Astrocyte of the hippocampus (primary cell): ENCODE measurements at regions not wholly inside any gene's neighbourhood (a gene's known extent, or its start where the extent isn't known, plus 50 kb on each side); places are given as distances from the start of the nearest gene placed in this dataset.

Source experiments
- DNase-seq: peaks from one replicate; pipeline ENCODE4 v3.0.0; 2011; ENCODE audit warnings: low read depth, low spot score

- no peak for DNase-seq
Measured at GRCh38 chr2:42856106-42856860, 63.9 kb upstream of the HAAO start.

GRCh38 chr2:42855221-42855970 lies 63.0 kb upstream of the HAAO start:
- DNase-seq, result no peak

DNA sequence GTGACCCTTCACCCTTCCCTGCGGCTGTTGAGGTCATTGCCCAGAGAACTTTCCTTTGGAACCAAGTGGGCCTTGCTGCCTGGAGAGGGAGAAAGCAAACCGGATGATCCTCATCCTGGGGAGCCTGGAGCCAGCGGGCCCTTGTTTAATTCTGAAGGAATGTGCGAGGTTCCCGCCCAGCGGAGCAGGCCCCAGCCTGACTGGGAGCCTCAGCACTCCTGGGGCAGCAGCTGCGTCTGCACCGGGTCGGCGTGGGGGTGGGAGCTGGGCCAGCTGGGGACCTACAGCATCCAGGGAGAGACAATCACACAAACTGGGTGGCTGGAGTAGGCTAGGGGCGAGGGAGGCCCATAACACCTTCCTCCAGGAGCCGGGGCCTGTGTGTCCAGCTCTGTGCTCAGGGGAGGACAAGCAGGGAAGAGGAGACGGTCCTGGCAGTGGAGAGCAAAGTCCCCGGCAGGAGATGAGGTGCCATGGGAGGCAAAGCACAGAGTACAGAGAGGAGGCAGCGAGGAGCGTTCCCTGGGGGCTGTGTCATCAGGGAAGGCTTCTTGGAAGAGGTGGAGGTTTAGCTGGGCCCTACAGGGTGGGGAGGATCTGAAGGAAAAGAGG lies 61.9 kb upstream of the HAAO start:
- no peak for DNase-seq

- DNase-seq, result no peak
Measured at GRCh38 chr2:42853549-42854206, 61.3 kb upstream of the HAAO start.

DNA sequence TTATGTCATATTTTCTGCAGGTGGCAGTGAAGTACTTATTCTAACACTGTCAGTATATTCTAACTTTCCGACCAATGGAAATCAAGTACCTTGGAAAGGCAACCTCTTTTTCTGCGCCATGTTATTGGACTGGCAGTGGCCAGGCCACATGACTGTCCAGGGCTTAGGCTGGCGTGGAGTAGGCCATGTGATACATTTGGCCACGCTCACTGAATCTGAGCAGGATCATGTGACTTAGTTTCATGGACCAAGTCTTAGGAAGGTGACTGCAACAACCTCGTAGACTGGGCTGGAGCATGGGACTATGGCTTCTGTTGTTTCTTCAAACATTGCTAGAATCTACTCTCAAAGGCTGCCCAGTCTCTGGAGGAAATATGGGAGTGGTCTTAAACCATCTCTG lies 60.4 kb upstream of the HAAO start:
- no peak for DNase-seq

GRCh38 chr2:42851740-42852250 lies 59.4 kb upstream of the HAAO start:
- no peak for DNase-seq

GRCh38 chr2:42851186-42851585 lies 58.8 kb upstream of the HAAO start:
- no peak for DNase-seq

DNA sequence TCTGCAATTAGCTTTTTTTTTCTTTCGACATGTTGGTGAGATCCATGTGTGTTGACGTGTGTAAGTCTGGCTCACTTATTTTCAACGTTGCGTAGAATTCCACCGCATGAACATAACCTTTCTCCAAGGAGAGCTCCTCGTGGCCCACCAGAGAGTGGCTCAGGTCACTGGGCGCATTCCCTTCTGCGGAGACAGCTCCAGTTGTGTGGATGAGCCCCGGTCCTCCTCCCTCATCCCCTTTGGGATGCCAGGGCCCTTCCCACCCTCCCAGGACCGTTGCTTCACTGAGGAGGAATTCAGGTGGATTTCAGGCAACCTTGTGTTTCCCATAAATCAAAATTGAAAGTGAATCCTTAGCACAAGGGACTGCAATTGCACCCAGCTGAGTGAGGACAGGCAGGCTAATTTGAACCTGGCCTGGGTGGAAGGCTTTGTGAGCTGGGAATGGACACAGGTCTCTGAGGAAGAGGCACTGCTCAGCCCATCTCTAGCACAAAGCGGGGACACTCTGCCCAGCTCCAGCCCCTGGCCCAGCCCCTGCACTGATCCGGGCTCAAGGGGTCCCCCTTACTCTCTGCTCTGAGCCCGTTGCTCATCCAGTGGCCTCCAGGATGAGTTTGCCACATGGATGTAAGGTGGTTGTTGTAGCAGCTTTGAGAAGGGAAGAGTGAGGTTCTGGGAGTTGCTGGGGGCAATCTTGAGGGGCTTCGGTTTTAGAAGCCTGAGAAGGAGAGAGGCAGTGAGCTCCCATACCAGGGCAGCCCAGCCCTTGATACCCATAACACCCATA lies 57.8 kb upstream of the HAAO start:
- no peak for DNase-seq

DNA sequence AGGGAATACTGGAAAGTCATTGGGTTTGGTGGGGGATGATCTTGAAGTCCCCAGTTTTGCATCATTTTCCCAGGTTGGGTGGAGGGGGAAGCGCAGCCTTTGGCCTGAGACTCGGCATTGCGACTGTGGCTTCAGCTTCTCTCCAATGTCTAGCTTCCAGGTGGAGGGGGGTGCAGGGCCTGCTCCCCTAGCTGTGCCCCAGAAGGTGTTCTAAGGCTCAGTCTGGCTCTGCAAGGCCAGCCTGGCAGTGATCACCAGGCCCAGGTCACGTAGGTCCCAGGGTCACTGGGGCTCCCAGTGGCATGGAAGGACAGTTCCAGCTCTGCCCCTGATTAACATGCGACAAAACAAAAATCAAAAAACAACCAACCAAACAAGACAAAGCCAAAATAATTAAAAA lies 56.9 kb upstream of the HAAO start:
- no peak for DNase-seq

DNA sequence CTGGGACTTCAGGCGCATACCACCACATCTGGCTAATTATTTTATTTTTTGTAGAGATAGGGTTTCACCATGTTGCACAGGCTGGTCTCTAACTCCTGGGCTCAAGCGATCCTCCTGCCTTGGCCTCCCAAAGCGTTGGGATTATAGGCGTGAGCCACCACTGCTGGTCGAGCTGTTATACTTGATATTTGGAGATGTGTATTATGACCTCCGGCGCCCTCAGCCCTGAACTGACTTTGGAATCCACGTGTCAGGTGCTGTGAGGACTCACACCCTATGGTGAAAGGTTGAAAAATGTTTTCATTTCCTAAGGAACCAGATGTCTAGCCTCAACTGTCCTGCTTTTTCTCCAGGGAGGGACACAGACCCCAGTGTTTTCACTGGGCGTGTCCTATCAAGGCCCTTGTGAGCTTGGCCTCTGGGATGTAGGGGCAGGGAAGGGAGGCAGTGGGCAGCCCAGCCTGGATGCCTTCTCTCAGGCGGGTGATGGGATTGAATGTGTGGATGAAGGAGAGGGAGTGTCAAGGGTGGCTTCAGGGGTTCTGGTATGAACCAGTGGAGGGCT lies 56.4 kb upstream of the HAAO start:
- no peak for DNase-seq

DNA sequence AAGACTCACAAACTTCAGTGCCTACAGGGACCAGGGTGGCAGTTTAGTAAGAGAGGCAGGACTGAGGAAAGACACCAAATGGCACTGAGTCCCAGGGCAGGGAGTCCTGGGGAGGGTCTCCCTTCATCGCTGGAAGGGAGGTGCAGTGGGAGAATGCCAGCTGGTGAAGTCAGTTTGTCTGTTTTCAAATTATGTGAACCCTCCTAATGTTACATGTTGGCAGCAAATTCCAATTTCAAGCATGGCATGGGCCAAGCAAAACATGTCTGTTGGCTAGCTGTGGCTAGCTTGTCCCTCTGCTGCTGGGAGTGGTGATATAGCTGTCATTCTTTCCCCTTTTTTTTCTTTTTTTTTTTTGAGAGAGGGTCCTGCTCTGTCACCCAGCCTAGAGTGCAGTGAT lies 55.9 kb upstream of the HAAO start:
- DNase-seq, result peak; percentile 64

GRCh38 chr2:42847596-42848151 lies 55.3 kb upstream of the HAAO start:
- DNase-seq, result no peak

DNA sequence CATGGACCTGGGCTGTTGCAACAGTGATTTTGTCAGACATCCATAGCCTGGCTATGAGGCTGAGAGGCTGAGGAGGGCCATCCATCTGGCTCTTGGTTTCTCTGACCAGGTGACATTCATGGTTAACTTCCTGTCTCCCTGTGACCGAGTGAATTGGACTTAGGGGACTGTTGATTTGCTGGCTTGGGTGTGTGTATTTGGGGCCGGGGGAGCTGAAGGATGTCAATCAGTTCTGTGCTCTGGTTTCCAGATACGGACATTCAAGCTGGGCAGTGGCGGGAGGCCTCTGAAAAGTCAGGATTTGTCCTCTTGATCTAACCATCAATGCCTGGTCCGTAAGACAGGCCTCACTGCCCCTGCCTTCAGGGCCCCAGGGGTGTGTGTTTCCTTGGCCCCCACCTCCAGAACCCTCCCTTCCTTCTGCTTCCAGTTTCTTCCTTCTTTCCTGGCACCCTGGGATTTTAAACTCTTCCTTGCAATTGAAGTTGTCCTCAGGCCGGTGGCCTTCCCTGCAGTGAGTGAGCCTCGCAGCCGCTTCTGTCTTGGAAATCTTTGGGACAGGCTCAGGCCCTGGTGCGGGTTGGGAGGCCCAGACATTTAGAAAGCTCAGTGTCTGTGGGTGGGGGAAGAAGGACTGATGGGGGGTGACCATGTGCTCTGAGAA lies 54.7 kb upstream of the HAAO start:
- no peak for DNase-seq

DNA sequence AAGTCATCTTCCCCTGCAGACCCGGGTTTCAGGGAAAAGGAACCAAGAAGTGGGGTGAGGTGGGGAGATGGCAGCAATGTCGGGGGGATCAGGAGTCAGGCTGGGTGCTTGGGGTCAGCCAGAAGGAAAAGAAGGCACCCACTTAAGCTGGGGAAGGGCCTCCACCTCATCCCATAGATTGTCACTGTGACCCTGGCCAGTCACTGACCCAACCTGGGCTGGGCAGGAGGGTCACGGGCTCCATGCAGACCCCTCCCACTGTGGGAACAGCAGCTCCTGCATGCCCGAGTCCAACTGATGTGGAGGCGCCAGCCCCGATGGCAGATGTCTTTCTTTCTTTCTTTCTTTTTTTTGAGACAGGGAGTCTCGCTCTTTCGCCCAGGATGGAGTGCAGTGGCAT lies 53.6 kb upstream of the HAAO start:
- no peak for DNase-seq

DNA sequence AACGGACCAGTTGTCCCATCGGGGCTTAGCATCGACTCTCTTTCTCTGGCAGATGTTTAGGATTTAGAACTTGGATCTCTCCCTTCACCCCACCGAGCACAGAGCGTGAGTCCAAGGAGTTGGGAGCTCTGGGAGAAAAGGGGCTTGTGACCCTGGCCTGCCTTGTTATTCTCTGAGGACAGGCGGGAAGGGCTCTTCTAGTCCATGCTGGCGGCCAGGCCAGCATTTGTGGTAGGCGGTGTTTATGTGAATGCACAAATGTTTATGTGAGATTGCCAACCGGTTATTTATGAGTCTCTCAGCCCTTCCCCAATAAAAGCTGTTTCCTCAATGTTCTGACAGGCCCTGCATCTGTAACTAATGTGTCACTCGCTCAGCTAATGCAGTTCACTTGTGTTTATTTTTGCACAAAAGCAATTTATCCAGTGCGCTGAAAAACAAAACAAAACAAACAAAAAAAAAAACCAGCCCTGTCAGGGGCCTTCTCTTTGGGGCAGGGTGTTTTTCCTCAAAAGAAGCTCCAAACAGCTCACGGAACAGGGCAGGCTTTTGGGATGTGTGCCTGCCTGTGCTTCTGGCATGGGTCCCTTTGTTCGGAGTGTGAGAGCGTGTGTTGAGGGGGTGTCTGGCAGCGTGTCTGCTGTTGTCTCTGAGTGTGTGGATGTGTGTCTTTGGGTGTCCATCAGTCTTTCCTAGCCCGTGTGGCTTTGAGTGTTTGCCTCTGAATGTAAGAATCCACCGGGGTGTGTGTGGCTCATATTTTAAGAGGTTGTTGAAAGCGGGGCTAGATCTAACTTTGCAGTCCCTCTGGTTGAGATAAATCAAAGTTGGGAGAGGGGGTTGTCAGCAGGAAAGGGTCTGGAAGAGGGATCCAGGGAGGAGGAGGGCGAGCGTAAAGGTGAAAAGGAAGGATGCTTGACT lies 52.8 kb upstream of the HAAO start:
- peak; percentile 55 for DNase-seq

- DNase-seq, result no peak
Measured at GRCh38 chr2:42844366-42844765, 52.0 kb upstream of the HAAO start.

DNA sequence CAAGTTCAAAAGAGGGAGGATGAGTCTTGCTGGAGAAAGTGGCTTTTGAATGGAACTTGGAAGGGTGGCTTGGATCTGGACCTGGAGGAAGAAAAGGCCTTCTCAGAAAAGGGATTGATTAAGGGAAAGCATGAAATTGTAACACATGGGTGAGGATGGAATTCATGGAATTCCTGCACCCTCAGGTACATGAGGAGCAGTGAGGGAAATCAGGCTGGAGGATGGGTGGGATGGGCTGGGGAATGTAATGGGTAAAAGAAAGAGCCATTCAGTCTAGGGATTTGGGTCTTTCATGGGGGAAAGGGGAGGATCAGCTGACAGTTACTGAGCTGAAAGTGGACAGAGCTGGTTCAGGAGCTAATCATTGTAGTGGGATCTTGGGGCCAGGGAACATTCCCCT lies 51.2 kb upstream of the HAAO start:
- no peak for DNase-seq

DNA sequence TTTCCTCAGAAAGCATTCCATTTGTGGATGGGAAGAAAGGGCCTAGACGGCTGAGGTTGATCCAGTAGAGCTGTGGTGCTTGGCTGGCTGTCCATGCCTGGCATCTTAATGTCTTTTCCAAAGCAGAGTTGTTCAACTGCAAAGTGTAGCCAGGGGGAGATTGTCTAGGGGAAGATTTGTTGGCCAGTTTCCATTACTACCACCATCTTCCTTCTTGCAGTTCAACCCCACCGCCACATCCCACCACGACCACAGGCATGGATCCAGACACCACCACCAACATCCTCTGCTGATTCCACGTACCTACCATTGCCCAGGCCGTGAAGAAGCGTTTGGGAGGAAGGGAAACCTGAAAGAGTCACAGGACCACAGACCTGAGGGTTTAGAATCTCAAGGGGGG lies 50.7 kb upstream of the HAAO start:
- no peak for DNase-seq

DNA sequence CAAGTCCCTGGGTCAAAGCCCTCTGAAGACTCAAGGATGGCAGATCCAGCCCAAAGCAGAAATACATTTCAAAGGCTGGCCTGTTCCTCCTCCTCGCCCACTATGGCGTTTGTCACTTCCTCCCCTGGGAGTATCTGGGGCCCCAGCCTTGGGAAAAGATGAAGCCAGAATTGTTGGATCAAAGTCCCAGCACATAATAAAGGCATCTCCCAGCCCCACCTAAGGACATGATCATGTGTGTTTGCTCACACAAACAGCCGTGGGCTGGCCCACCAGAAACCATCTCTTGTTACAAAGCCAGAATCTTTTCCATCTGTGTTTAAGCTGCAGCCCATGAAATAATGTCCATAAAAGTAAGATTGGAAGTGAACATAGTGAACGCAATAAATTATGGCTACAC lies 50.1 kb upstream of the HAAO start:
- no peak for DNase-seq
